ENCODE measurements at regions not wholly inside any gene's neighbourhood (a gene's known extent, or its start where the extent isn't known, plus 50 kb on each side); places are given as distances from the start of the nearest gene placed in this dataset.

DNA sequence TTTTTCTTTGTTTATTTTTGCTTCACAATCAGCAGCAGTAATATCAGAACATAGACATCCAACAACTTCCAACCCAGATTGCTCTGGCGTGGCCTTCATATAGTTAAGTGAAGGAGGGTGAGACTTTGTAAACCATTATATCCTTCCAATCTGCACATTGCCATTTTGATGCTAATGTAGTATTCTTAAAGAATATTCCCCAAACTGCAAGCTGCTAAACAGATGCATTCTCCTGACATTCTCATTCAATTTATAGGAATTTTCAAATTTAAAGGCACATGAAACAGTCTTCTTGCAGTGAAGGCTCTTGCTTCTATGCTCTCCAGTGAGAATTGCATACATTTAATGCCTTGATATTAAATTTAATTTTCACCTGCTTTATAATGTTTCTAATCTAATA lies 181.2 kb upstream of the EDIL3 start:
- TF ChIP-seq, protein P1, sequence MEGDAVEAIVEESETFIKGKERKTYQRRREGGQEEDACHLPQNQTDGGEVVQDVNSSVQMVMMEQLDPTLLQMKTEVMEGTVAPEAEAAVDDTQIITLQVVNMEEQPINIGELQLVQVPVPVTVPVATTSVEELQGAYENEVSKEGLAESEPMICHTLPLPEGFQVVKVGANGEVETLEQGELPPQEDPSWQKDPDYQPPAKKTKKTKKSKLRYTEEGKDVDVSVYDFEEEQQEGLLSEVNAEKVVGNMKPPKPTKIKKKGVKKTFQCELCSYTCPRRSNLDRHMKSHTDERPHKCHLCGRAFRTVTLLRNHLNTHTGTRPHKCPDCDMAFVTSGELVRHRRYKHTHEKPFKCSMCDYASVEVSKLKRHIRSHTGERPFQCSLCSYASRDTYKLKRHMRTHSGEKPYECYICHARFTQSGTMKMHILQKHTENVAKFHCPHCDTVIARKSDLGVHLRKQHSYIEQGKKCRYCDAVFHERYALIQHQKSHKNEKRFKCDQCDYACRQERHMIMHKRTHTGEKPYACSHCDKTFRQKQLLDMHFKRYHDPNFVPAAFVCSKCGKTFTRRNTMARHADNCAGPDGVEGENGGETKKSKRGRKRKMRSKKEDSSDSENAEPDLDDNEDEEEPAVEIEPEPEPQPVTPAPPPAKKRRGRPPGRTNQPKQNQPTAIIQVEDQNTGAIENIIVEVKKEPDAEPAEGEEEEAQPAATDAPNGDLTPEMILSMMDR (IDR thresholded peaks at IDR 0.05; ENCODE audit: poor library complexity, severe bottlenecking): no peak
- Histone ChIP-seq H3K27me3 (ENCODE audit: insufficient read depth, poor library complexity, severe bottlenecking) (peaks cover 17% of the 10 kb centered on the region), H3K4me3 (ENCODE audit: severe bottlenecking) (no peak overlapping the region), H3K36me3 (ENCODE audit: low read depth) (no peaks in the 10 kb centered on the region), H3K4me1 (ENCODE audit: insufficient read depth, poor library complexity, severe bottlenecking) (no peaks in the 10 kb centered on the region), H3K27ac (ENCODE audit: poor library complexity, severe bottlenecking) (no peak overlapping the region), H3K9me3 (ENCODE audit: severe bottlenecking) (no peaks in the 10 kb centered on the region)
- DNase-seq (ENCODE audit: low spot score) (no peak), ATAC-seq (ENCODE audit: low read depth) (no peak)

DNA sequence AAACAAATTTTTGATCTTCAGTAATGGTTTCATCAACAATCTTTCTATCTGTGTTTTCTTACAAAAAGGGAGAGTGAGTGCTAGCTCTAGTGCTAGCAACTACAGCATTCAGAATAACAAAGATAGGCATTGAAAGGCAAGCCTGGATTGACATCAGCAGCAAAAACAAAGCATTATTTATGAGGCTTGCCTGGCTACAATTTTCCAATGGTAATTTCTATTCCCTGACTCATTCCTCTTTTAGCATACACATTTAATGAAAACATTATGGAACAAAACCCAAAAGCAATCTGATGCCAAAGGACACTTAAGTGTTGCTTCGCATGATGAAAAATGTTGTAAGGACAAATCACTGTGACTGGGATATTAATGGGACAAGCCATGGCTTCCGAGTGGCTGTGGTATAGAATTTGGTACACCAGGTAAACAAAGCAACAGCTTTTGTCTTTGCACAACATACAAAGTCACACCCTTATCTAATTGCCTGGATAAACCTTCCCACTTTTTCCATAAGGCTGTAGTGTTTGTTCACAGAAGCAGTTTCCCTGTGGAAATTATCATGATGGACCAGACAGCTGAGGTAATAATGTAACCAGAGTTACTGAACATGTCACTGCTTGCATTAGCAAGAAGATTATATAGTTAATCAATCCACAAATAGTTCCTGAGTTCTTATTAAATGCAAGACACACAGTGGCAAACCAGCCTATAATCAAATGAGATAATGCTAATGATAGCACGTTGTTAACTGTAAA lies 179.8 kb upstream of the EDIL3 start:
- no peak overlapping the region for H3K27ac ChIP-seq (ENCODE audit: poor library complexity, severe bottlenecking)
- no peaks in the 10 kb centered on the region for H3K4me1 ChIP-seq (ENCODE audit: insufficient read depth, poor library complexity, severe bottlenecking)
- no peaks in the 10 kb centered on the region for H3K9me3 ChIP-seq (ENCODE audit: severe bottlenecking)
- H3K4me3 ChIP-seq (ENCODE audit: severe bottlenecking): no peak overlapping the region
- H3K27me3 ChIP-seq (ENCODE audit: insufficient read depth, poor library complexity, severe bottlenecking): peaks cover 11% of the 10 kb centered on the region
- TF ChIP-seq, protein P1 (IDR thresholded peaks at IDR 0.05; ENCODE audit: poor library complexity, severe bottlenecking): no peak
- DNase-seq (ENCODE audit: low spot score) (no peak), ATAC-seq (ENCODE audit: low read depth) (no peak)
- no peaks in the 10 kb centered on the region for H3K36me3 ChIP-seq (ENCODE audit: low read depth)

DNA sequence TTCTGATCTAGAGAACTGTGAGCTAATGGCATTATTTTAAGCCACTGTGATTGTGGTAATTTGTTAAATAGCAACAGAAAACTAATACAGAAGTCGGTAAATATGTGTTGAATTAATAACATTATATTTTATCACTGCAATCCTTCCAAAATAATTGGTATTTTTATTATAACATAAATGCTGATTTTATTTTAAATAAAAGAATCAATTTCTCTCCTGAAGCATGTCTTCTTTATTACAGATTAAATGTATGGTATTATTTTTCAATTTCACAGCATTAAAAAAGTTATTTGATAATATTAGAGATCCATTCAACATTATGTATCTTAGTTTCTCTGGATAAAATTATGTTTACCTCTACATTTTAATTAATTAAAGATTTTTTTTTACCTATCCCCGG lies 165.5 kb upstream of the EDIL3 start:
- Histone ChIP-seq H3K36me3 (ENCODE audit: low read depth) (no peaks in the 10 kb centered on the region), H3K27me3 (ENCODE audit: insufficient read depth, poor library complexity, severe bottlenecking) (peaks cover 16% of the 10 kb centered on the region), H3K4me3 (ENCODE audit: severe bottlenecking) (no peak overlapping the region), H3K27ac (ENCODE audit: poor library complexity, severe bottlenecking) (no peak overlapping the region), H3K4me1 (ENCODE audit: insufficient read depth, poor library complexity, severe bottlenecking) (no peaks in the 10 kb centered on the region), H3K9me3 (ENCODE audit: severe bottlenecking) (no peaks in the 10 kb centered on the region)
- TF ChIP-seq, protein P1 (IDR thresholded peaks at IDR 0.05; ENCODE audit: poor library complexity, severe bottlenecking): no peak
- no peak for DNase-seq (ENCODE audit: low spot score)
- no peak for ATAC-seq (ENCODE audit: low read depth)

DNA sequence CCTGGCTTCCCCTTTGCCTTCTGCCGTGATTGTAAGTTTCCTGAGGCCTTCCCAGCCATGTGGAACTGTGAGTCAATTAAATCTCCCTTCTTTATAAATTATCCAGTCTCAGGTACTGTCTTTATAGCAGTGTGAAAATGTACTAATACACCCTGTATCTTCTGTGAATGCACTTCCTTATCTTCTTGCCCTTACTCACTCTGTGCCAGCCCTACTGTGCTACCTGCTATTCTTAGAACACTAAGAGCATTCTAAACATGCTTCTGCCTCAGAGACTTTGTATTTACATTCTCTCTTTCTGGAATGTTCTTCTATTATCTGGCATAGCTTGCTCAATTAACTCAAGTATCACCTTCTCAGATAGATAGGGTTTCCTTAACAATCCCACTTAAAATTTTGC lies 164.4 kb upstream of the EDIL3 start:
- DNase-seq (ENCODE audit: low spot score) (no peak), ATAC-seq (ENCODE audit: low read depth) (no peak)
- Histone ChIP-seq H3K27me3 (ENCODE audit: insufficient read depth, poor library complexity, severe bottlenecking) (peaks cover 16% of the 10 kb centered on the region), H3K36me3 (ENCODE audit: low read depth) (no peaks in the 10 kb centered on the region), H3K27ac (ENCODE audit: poor library complexity, severe bottlenecking) (no peak overlapping the region), H3K4me1 (ENCODE audit: insufficient read depth, poor library complexity, severe bottlenecking) (no peaks in the 10 kb centered on the region), H3K9me3 (ENCODE audit: severe bottlenecking) (no peaks in the 10 kb centered on the region), H3K4me3 (ENCODE audit: severe bottlenecking) (no peak overlapping the region)
- TF ChIP-seq, protein P1 (IDR thresholded peaks at IDR 0.05; ENCODE audit: poor library complexity, severe bottlenecking): no peak

DNA sequence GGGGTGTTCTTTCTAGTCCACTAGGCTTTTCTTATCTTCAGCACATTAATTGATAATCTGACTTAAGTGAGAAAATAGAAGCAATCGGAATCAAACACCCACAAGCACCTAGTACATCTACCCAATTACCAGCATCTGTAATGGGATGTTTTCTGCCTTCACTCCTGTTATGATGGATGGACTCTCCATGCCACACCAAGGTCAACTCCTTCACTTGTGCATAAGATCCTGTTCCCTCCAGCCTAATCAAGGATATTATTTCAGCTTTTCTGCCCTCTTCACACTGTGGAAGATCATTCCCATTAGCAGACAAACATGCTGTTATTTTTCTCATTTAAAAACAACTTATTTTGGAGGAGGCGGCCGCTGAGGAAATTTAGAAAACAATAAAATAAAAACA lies 162.0 kb upstream of the EDIL3 start:
- TF ChIP-seq, protein P1 (IDR thresholded peaks at IDR 0.05; ENCODE audit: poor library complexity, severe bottlenecking): no peak
- peaks cover under 1% of the 10 kb centered on the region for H3K27me3 ChIP-seq (ENCODE audit: insufficient read depth, poor library complexity, severe bottlenecking)
- no peaks in the 10 kb centered on the region for H3K9me3 ChIP-seq (ENCODE audit: severe bottlenecking)
- no peak overlapping the region for H3K4me3 ChIP-seq (ENCODE audit: severe bottlenecking)
- no peak overlapping the region for H3K27ac ChIP-seq (ENCODE audit: poor library complexity, severe bottlenecking)
- H3K4me1 ChIP-seq (ENCODE audit: insufficient read depth, poor library complexity, severe bottlenecking): no peaks in the 10 kb centered on the region
- DNase-seq (ENCODE audit: low spot score) (no peak), ATAC-seq (ENCODE audit: low read depth) (no peak)
- H3K36me3 ChIP-seq (ENCODE audit: low read depth): no peaks in the 10 kb centered on the region
